GM21723 (cell line): ENCODE measurements at regions not wholly inside any gene's neighbourhood (a gene's known extent, or its start where the extent isn't known, plus 50 kb on each side); places are given as distances from the start of the nearest gene placed in this dataset.
"Not testable (repeated sequence)": the region's sequence is repeated elsewhere in the genome, so short reads cannot be mapped to it uniquely, and the experiment has no call there.

Experiments
- ATAC-seq: cut with Tn5 transposase; IDR thresholded peaks from one replicate; pipeline ENCODE4 v1.9.1; 2021; ENCODE audit warnings: mild to moderate bottlenecking, moderate library complexity; ENCODE audit not compliant: unreplicated experiment

DNA sequence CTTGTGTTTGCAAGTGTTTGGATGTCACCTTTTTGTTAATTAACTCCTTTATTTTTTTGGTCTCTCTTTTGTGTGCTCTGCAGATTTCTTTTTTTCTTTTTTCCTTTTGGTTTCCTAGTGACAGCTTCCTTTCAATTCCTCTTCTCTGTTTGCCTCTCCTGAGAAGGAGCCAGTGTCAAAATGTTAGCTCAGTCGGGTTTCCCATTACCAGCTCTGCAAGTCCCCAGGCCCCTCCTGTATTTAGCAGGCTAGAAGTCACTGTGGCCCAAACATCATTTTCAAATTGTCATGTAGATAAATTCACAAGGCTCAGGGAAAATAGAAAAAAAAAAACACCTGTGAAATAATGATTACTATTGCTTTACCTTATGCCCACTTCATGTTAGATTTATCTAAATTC lies 1621.6 kb downstream of the CDH8 start:
- ATAC-seq, result no peak

DNA sequence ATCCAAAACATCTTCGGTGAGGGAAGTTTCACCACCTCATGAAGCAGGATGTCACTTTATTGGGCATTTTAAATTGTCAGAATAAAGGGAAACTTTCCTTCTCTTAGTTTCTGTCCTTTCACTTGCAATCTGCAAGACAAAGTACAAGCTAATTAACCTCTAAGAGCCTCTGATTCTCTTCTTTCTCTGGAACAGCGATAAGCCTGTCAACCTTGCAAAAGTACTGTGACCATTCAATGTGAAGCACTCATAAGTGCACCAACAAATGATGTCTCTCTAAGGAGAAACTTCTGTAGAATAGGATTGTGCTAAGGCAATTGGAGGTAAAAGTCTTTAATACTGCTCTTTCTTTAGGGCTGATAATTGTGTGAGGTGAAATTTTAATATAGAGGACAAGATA lies 1622.3 kb downstream of the CDH8 start:
- no peak for ATAC-seq

DNA sequence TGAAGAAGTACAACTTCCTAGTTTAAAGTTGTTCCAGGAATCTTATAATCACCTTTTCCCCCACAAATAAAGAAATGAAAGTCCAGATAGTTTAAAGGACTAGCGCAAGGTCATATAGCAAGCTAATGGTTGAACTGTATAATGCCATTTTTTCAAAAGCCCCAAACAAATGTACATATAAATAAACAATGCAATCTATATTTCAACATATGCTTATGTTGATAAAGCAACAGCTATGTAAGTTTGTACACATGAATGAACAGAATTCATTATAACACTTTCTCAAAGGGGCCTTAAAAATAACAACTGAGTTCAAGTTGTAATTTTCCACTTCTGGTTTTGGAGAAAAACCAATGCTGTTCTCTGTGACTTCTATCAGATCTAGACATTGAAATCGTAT lies 1628.6 kb downstream of the CDH8 start:
- no peak for ATAC-seq

DNA sequence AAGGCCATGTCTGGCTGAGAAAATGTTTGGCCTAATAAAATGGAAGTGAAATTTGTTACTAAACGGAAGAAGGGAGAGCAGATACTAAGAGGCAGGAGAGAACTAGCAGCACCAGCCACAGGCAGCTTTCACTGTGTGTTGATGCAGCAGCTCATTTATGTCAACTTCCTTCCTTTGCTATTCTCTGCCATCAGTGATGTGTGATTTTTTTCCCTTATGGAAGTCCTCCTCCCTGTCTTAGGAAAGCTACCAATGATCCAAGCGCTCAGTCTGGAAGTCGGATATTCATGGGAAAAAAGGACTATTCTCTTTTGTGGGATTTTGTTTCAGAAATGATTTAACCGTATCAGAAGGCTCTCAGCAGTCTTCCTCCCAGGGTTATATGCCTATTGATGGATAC lies 1629.2 kb downstream of the CDH8 start:
- no peak for ATAC-seq

DNA sequence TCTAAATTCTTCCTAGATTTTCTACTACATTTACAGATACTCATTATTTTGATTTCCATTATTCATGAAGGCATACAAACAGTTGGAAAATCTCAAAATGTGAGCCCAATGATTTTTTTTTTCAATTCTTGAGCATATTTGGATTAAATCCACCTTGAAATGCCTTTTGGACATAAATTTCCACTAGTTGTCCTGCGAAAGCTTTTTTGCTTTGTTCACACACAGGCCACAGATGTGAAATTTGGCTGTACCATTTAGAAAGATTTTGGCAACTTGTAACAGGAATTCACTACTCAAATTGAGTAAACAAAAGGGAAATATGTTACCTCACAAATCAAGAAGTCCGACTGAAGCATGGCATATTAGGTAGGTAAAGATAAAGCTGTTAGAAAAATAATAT lies 1631.0 kb downstream of the CDH8 start:
- no peak for ATAC-seq

DNA sequence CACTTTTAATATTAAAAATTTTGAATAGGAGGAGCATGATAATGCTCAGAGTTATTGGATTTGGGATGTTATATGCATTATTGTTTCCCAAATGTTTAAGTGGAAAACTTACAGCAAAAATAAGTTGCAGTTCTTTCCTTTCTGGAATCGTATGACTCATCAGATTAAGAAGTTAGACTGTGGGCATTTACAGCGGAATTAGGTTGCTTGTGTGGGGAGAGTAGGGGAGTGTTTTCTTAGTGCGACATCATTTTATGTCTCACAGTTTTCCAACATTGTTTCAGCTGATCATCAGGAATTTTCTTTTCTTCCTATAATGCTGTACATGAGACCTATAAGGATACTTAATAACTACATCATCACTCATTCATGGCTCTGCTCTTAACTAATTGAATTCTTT lies 1631.8 kb downstream of the CDH8 start:
- no peak for ATAC-seq

DNA sequence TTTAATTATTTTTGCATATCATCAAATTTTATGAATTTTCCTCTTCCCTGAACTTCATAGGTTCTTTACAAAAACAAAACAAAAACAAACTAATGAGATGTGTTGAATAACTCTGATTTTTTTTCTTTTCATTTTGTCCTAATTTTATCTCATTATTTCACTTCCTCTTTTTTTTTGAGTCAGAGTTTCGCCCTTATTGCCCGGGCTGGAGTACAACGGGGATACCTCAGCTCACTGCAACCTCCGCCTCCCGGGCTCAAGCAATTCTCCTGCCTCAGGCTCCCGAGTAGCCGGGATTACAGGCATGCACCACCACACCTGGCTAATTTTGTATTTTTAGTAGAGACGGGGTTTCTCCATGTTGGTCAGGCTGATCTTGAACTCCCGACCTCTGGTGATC lies 1633.3 kb downstream of the CDH8 start:
- not testable (repeated sequence) for ATAC-seq

DNA sequence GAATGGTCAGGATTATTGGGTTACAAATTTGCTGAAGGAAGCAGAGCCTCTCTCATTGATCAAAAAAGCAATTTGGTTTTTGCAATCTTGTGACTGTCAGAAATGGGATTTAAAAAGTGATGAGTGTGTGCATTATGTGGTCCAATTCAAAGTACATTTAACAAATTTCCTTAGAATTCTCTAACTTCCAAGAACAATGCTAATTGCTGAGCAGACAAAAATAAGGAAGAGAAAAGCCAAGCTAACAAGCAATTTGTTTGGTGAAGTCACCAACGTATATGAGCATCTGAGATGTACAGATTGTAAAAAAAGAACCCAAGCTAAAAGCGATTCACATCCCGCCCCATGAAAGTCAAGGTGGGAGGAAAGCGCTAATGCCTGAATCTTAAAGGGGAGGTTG lies 1643.9 kb downstream of the CDH8 start:
- ATAC-seq, result no peak

DNA sequence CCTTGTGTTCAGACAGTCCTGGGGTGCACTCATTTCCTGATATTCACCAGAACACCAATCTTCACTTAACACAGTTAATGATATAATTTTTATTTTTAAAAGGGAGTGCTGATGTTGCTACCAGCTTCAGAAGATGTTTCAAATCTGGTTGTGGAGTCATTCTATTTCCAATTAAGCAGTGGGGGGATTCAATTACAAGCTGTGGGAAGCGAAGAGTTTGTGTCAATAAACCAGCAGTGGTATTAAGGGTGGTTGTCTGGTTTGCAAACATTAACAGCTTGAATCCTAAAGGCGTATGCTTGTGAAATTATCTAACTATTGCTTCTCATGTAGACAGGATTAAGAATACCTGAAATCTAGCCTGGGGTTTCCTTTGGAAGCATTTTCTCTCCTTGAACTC lies 1637.5 kb upstream of the GOT2 start:
- ATAC-seq, result no peak

DNA sequence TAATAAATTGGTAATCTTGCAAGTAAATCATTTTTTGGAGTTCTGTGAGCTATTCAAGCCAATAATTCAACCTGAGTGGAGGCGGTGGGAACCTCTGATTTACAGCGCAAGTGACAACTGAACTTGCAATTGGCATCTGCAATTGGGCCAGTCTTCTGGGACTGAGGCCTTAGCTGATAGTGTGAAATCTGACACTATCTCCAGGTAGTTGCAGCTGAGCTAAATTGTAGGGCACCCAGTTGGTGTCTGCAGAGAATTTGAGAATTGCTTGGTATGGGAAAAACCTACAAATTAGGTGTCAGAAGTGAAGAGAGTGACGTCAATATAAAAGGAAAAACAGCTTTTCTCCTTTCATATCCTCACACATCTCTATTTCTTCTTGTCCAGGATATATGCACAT lies 1633.6 kb upstream of the GOT2 start:
- ATAC-seq, result no peak

DNA sequence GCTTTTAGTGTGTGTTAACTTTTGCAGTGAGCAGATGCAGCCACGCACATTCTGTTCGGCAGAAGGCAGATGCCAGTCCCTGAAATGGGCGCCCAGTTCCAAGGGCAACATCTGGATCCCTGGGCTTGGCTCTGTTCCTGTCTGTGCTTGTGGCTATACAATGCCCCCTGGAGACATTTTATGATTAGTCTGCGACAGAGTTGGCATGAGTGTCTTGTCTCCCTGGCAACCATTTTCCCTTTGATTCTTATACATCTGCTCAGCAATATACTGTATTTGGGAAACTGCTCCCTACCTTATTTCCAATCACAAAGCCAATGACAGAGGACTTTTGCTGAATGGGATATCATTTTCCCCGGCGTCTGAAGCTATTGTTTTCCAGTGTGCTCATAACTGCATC lies 1629.5 kb upstream of the GOT2 start:
- no peak for ATAC-seq

DNA sequence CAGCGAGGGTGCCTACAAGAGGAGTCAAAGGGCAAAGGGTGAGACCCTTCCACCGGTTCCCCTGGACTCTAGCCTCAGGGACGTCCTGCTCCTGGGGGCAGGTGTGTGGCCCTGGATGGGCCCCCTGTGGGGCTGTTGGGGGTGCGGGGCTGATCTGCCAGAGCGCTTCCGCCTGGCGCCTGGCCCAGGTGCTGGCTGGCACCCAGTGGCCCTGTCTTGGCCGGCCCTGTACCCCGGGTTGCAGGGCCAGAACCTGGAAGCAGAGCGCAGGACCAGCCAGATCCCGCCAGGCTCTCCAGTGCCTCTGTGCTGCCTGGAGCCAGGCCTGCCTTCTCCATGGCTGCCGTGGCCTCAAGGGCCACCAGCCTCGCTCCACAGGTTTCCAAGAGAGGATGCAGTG lies 1625.8 kb upstream of the GOT2 start:
- not testable (repeated sequence) for ATAC-seq

DNA sequence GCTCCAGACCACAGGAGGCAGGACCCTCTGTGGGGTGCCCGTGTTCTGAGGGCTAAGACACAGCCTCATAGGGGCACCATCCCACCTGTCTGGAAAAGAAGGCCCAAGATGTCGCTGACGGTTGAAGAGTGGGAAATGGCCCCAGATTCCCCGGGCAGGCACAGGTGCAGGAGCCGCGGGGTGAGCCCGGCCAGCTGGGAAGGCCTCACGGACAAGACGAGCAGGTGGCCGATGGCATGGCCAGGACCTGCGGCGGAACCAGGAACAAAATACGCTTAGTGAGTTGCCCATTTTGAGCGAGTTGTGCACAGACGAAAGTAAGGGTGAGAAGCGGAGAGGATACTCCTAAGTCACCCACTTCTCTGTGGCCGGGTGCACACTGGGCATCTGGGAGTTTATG lies 1625.3 kb upstream of the GOT2 start:
- ATAC-seq, result not testable (repeated sequence)

DNA sequence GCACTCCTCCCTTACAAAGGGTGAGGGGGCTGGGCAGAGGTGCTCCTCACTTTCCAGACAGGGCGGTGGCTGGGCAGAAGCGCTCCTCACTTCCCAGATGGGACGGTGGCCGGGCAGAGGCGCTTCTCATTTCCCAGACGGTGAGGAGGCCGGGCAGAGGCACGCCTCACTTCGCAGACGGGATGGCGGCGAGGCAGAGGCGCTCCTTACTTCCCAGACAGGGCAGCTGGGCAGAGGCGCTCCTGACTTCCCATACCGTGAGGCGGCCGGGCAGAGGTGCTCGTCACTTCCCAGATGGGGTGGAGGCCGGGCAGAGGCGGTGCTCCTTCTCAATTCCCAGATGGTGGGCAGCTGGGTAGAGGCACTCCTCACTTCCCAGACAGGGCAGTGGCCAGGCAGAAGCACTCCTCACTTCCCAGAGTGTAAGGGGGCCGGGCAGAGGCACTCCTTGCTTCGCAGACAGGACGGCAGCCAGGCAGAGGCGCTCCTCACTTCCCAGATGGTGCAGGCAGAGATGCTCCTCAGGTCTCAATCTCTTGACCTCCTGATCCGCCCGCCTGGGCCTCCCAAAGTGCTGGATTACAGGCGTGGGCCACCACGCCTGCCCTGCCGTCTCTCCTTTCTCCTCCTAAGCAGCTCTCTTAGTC lies 1623.9 kb upstream of the GOT2 start:
- not testable (repeated sequence) for ATAC-seq

DNA sequence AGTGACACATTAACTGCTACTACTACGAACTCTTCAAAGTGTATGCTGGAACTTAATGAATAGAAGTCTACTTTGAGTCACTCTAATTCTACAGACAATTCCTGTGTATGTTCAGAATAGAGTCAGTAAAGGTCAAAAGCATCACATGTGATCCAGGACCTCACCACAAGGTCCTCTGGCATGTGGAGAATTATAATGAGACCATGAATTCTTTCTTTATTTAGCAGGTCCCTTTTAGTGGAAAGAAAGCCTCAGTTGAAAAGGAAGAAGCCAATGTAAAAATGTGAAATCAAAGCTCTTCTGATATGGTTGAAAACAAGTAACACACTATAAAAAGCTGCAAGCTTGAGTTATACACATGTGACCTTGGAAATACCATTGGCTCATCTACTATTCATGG lies 1612.1 kb upstream of the GOT2 start:
- ATAC-seq, result no peak

DNA sequence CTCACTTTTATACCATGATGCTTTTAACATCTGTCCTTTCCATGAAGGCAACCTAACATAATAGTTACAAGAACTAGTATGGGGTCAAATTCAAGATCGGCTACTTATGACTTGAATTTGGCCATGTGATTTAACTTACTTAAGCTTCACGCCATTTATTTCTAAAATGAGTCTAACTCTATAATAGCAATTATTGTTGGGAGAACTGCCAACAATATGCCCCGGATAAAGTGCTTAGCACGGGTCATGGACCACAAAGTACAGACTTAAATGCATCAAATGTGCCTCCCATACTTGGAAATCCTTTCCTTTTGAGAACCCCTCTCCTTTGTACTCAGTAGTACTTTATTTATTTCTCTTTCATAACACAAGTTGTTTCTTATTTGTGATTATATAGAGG lies 1603.6 kb upstream of the GOT2 start:
- ATAC-seq, result no peak

DNA sequence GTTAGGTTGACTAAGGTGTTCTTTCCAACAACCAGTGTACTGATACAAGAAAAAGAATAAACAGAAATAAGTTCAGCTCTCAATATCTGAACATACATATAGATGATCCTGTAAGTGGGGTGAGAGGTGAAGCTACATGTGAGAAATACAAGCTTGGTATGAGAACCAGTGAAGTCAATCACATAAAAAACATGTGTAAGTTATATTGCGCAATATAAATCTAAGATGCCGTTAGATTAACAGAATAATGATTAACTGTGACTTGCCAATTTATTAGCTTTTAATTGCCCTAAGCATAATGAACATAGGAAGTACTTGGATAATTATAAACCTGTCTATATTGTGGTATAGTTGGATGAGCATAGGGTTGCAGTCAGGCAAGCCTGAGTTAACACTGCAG lies 1597.1 kb upstream of the GOT2 start:
- ATAC-seq, result no peak

DNA sequence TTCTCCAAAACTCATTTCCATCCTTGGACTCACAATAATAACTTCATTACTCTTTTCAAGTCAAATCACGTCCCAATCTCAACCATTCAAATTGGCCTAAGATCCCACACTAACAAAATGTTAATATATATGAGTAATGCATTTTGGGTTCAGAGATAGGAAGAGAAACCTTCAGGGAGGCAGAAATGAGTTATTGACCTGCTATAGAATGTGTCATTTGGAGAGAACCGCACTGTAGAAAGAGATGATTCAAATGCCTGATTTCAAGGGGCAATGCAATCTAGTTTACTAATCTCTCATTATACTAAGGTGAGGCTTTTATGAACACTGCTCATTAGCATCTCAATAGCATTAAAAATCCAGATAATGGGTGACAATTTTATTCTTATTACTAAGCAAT lies 1595.0 kb upstream of the GOT2 start:
- ATAC-seq, result no peak

DNA sequence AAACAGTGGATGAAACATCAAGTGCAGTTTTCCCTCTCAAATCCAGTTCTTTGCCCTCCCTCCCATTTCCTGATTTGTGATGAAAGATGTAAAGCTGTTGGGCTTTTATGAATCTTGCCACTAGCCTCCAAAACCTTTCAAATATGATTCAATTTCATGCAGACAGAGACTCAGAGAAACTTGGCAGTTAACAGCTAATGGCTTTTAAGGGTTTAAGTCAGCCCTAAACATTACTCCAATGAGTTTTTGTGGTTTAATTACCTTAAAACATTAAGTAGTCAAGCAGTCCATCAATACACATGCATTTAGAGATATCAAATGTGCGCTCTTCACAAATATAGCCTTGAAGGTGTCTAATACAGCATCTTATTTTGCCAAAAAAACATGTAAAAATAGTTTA lies 1594.0 kb upstream of the GOT2 start:
- no peak for ATAC-seq

DNA sequence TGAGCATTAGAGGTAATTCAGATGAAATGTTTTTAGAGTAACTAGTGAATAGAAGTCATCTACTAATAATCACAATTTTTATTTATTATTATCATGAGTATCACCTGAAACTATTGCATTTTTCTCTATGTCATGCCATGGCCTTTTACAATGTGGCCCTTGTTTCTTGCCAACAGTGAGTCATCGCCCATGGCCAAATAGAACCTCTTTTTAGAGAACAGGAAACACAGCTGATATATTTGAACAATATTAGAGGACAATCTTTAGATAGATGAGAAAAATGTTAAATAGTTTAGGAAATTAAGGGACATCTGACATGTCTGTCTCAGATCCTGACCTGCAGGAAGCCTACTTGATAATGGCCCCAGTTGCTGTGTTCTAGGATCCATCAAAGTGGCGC lies 1584.4 kb upstream of the GOT2 start:
- ATAC-seq, result no peak

DNA sequence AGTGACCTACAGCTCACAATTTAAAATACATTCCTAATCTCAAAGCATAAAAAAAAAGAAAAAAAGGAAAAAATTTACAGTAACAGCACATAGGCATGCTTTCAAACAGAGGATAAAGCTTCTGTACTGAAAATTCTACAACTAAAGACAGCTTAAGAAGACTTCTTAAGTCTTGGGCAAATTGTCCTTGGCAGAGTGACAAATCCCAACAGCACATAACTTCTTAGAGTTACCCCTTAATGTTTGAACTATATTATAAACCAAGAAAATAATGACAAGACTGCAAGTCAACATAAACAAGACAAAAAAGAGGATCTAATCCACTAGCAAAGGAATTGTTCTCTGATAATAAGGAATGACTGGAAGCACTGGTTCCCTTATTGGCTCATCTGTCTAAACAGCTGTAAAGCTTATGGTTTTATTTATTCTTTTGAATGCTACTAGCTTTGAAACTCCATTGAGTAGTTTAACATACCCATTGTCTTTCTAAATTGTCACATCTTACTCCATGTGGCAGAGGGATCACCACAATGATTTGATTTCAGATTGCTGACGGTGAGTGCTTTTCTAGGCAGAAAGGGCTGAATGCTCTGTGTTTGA lies 1576.8 kb upstream of the GOT2 start:
- ATAC-seq, result no peak

DNA sequence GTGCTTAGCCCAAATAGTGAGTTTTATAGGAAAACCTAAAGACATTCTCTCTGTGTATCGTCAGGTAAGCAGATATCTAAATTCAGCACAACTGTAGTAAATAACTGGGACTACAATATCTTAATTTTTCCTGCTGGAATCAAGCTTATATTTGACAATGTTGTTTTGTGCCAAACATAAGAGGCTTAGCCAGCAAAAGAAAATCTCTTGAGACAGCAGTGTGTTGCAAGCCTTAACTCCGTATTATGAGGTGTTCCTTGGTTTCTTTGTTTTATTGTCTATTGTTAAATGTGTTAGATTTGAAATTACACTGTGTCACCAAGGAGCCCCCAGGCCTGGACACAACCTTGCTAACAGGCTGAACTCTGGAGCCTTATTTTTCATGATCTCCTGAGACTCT lies 1570.6 kb upstream of the GOT2 start:
- ATAC-seq, result no peak

DNA sequence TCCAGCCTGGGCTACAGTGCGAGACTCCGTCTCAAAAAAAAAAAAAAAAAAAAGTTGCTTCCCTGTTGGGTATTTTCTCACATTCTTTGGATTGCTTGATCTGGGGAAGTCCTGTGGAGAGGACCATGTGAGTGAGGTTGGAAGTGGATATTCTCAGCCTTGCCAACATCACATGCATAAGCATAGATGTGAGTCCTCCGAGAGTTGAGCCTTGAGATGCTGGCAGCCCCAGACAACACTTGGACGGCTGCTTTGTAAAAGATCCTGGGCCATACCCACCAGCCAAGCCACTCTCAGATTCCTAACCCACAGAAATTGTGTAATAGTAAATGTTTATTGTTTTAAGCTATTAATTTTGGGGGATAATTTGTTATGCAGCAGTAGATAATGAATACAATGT lies 1570.0 kb upstream of the GOT2 start:
- ATAC-seq, result no peak
